KOPT-K1 (cell line): ENCODE measurements at regions not wholly inside any gene's neighbourhood (a gene's known extent, or its start where the extent isn't known, plus 50 kb on each side); places are given as distances from the start of the nearest gene placed in this dataset.
"Not testable (repeated sequence)": the region's sequence is repeated elsewhere in the genome, so short reads cannot be mapped to it uniquely, and the experiment has no call there.

Experiments
- H3K27ac ChIP-seq: fragments of 200-600 bp; sonication (generic); 2 replicates; pipeline ENCODE4 v1.5.1; 2016; ENCODE audit warnings: antibody characterized with exemption, mild to moderate bottlenecking, low read depth, low read length; ENCODE audit not compliant: poor library complexity, severe bottlenecking
- H3K36me3 ChIP-seq: fragments of 200-600 bp; sonication (generic); 2 replicates; pipeline ENCODE4 v1.5.1; 2017; ENCODE audit warnings: antibody characterized with exemption, mild to moderate bottlenecking, low read length, moderate library complexity; ENCODE audit not compliant: insufficient read depth
- H3K9me3 ChIP-seq: fragments of 200-600 bp; sonication (generic); 2 replicates; pipeline ENCODE4 v1.5.1; 2017; ENCODE audit warnings: antibody characterized with exemption, low read length, mild to moderate bottlenecking; ENCODE audit not compliant: insufficient read depth, poor library complexity, severe bottlenecking

DNA sequence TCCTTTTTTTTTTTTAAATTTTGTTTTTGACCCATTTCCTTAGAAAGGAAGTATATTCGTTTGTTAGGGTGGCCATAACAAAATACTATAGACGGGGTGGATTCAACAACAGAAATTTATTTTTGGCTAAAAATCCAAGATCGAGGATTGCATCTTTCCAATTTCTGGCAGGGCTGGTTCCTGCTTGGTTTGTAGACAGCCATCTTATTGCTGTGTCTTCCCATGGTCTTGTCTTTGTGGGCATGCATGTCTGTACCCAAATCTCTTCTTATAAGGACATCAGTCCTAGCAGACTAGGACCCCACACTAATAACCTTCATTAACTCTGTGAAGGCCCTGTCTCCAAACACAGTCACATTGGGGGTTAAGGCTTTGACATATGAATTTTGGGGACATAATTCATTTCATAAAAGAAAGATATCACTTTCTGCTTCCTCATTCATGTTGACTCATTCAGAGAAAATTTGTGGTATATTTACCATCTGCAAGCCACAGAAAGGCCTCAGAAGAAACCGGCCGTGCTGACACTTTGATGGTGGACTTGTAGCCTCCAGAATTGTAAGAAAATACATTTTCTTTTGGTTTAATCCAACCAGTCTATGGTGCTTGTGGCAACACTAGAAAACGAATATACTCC, 262.1 kb downstream of the LPIN1 start:
- no peaks in the 10 kb centered on the region for H3K36me3 ChIP-seq
- no peak overlapping the region for H3K27ac ChIP-seq
- no peaks in the 10 kb centered on the region for H3K9me3 ChIP-seq

DNA sequence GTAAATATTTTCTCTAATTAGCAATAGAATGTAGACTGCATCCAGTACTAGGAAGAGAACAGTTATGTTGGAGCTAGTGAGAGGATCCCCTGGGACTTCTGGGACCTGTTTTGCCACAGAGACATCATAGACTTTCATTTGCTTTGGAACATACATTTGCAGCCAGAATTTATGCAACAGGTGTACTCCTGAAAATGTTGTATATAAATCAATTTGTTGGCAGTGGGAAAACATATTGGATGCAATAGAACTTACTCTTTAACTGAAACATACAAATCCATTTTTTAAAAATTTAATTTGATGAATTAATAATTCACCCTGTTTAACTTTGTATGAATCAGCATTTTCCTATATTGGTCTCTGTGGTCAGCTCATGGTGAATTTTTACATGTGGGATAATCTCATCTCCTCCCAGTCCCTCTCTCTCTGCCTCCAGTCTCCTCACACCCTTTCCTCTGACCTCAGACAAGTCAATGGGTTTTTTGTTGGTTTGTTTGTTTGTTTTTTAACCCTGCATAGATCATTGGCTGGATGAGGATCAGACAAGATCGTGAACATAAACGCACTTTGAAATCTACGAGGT, 263.0 kb downstream of the LPIN1 start:
- Histone ChIP-seq H3K36me3 (no peaks in the 10 kb centered on the region), H3K9me3 (no peaks in the 10 kb centered on the region), H3K27ac (no peak overlapping the region)

DNA sequence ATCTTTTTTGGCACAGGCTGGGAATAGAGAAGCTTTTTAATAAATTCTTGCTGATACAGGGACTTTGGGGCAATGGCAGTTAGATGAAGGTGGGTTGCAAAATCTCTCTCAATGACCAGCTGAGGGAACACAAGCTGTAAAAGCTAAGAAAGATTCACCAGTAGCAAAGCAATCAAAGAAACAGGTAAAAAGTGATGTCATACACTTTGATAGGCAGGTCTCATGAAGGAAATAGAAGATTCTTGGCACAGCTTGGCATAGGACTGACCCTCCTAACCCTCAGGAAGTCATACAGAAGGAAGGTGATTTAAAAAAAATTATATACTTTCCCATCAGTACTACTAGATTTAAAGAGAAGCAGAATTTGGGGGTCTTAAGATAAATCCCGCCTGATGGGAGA, 263.6 kb downstream of the LPIN1 start:
- no peaks in the 10 kb centered on the region for H3K9me3 ChIP-seq
- H3K36me3 ChIP-seq = no peaks in the 10 kb centered on the region
- no peak overlapping the region for H3K27ac ChIP-seq

DNA sequence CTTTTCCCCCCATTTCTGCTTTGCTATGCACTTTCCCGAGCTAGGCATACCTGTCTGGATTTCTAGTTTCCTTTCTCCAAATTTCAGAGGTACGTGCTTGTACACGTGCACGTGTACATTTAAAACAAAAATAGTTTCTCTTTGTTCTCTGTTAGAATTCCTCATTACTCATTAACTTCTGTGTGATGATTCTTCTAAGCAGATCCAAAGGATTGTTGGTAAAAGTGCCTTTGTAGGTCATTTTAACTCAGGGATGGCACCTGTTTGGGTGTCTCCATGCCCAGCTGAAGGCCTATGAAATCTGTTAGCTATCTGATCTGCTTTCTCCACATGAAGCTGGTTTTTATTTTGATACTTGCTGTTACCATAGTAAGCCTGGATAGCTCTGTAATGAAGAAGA, 264.3 kb downstream of the LPIN1 start:
- Histone ChIP-seq H3K36me3 (no peaks in the 10 kb centered on the region), H3K9me3 (no peaks in the 10 kb centered on the region), H3K27ac (no peak overlapping the region)

DNA sequence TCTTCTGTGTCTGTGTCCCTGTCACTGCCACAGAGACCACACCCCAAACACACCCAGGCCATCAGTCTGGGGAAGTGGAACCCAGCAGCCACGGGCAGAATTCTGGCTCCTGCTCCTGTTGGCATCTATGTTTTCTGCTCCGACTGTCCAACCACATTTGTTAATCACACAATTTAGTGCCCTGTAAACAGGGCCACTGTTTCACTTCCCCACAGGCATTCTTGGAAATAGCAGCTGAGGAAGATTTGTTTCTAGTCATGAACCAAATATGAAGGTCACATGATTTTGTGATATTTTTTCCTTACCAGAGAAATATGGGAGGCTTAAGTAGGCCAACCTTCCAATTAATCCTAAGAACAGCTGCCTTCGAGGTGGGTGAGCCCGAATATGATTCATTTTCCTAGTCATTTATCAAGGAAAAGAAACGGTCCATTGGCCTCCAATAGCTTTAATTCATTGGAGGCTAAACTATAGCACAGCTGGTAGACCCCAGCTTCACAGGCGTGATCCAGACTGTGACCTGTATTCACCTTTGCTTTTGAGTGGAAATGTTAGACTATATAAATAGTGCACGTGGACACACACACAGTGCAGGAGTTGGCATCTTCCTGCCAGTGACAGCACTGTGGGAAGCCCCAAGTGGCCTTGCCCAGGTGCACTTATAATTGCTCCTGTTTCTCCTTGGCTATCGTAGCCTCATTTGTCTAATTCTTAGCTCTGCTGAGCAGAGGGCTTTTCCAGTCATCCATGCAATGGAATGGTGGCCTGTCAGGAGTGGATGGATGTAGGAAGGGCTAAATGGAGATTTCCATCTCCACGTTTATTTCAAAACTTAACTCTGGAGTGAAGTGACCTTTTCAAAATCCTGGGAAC, 267.9 kb downstream of the LPIN1 start:
- no peak overlapping the region for H3K27ac ChIP-seq
- H3K36me3 ChIP-seq = no peaks in the 10 kb centered on the region
- no peaks in the 10 kb centered on the region for H3K9me3 ChIP-seq

DNA sequence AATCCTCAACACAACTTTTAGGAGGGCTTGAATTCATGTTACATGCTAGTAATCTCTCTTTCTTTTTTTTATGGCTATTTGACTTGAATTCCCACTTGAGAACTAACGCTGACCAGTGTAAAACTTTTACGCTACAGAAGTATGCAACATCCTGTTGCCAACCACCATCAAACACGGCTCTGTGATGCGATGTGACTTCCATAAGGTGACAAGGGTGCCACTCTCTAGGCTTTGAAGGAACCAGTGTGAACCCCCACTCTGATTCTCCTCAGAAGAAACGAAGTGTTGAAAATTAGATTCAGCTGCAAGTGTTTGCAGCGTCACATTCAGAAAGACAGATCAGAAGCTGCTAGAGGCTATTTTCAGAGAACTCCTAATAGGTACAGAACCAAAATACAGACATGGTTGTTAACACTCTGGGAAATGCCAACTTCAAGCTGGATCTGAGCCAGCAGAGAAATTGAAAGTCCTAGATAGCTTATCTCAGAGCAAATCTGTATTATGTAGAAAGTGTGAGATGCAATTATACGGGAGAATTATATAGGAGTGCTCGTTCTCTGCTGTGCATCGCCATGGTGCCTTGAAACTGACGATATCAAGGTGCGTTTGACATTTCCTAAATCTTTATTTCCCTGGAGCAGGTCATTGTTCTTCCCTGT, 271.2 kb downstream of the LPIN1 start:
- Histone ChIP-seq H3K27ac (no peak overlapping the region), H3K36me3 (no peaks in the 10 kb centered on the region), H3K9me3 (peaks cover 29% of the 10 kb centered on the region)

DNA sequence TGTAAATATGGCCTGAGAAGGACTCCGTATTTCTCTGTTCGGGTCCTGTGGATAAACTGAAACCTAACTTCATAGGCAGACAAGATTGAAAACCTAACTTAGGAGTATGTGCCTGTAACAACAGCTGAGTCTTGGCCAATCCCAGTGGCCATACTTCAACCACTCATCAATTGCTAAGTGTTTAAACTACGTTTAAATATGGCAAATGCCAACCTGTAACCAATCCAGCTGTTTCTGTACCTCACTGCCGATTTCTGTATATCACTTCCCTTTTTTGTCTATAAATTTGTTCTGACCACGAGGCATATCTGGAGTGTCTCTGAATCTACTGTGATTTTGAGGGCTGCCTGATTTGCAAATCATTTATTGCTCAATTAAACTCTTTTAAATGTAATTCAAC, 272.3 kb downstream of the LPIN1 start:
- H3K9me3 ChIP-seq = peaks cover 29% of the 10 kb centered on the region
- H3K36me3 ChIP-seq, H3K27ac ChIP-seq: not testable (repeated sequence)

DNA sequence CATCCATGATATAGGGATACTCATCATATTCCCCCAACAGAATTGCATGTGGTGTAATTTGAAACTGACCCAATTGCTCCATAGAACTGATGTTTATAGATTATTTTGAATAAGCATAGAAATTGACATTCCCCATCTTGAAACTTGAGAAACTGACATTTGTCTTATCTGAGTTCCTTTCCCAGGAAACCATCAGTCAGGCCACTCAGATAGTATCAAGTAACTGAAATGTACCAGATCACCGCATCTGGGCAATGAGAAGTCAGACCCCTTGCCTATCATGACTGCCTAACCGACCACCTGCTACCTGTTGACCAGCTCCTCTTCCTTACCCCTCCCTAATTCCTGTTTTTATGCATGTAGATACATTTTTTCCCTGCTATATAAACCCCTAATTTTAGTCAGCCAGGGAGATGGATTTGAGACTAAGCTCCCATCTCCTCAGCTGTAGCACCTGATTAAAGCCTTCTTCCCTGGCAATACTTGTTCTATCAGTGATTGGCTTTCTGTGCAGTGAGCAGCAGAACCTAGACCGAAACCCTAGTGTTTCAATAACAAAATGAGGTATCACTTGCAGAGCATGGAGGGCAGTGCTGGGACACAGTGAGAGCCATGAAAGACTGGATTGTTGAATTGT, 274.5 kb downstream of the LPIN1 start:
- Histone ChIP-seq H3K27ac (no peak overlapping the region), H3K9me3 (peaks cover 29% of the 10 kb centered on the region), H3K36me3 (no peaks in the 10 kb centered on the region)

DNA sequence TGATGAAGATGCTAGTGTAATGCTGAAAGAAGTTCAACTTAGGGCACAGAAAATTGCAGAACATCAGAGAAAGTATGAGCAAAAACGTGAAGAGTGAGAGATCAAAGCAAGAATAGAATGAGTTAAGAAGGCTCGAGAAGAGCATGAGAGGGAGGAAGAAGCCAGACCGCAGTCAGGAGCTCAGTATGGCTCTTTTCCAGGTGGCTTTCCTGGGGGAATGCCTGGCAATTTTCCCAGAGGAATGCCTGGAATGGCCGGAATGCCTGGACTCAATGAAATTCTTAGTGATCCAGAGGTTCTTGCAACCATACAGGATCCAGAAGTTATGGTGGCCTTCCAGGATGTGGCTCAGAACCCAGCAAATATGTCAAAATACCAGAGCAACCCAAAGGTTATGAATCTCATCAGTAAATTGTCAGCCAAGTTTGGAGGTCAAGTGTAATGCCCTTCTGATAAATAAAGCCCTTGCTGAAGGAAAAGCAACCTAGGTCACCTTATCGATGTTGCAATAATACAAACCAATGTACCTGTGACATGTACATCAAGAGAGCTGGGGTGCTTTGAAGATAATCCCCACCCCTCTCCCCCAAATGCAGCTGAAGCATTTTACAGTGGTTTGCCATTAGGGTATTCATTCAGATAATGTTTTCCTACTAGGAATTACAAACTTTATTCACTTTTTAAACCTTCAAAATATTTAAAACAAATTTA, 277.9 kb downstream of the LPIN1 start:
- peaks cover 29% of the 10 kb centered on the region for H3K9me3 ChIP-seq
- H3K36me3 ChIP-seq, H3K27ac ChIP-seq: not testable (repeated sequence)

DNA sequence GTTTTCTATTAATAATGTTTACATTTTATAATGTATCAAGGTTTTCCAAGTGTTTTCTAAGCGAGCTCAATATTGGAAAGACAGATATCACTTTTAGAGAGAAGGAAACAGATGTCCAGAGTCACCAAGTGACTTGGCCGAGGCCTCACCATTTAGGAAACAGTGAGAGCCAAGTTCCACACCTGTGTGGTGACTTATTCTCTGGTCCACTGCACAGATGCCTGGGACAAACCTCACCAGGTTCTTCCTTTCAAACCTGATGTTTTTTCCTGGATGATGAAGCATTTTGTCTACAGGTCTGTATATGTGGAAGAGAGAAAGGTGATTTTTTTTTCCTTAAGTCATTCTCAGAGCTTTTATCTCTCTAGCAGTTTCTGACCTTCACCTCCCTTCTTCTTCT, 280.7 kb downstream of the LPIN1 start:
- H3K36me3 ChIP-seq = no peaks in the 10 kb centered on the region
- H3K27ac ChIP-seq = no peak overlapping the region
- H3K9me3 ChIP-seq = peaks cover 2% of the 10 kb centered on the region

DNA sequence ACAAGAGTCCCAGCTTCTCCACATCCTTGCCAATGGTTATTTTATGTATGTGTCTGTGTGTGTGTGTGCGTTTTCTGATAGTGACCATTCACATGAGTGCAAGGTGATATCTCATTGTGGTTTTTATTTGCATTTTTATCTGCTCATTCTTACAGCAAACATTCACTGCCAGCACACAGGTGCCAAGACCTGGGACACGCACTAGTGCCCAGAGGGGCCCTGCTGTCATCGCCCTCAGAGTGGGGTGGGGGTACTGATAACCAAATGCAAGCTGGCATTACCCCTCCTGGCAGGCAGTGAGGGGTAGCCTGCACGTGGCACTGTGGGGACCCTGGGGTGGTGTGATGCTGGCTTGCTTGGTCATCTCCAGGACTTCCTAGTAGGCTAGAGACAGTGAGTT, 285.4 kb downstream of the LPIN1 start:
- Histone ChIP-seq H3K36me3 (no peaks in the 10 kb centered on the region), H3K27ac (no peak overlapping the region), H3K9me3 (no peaks in the 10 kb centered on the region)

DNA sequence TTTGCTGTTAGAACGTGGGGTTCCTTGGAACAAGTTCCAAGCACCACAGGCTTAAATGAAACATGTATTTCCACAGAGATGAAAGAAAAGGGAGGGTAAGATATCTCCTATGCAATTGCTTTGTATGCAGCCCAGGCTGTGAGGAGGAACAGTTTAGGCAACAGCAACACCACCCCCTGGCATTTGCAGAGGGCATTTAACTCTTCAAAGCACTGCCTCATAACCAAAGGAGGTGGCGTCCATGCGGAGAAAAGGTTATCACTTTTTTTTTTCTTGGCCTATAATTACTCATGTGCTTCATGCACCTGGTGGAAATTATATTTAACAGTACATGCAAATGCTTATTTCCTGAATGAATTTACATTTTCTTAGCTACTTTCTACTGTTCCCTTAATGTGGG, 286.0 kb downstream of the LPIN1 start:
- no peak overlapping the region for H3K27ac ChIP-seq
- no peaks in the 10 kb centered on the region for H3K9me3 ChIP-seq
- no peaks in the 10 kb centered on the region for H3K36me3 ChIP-seq

DNA sequence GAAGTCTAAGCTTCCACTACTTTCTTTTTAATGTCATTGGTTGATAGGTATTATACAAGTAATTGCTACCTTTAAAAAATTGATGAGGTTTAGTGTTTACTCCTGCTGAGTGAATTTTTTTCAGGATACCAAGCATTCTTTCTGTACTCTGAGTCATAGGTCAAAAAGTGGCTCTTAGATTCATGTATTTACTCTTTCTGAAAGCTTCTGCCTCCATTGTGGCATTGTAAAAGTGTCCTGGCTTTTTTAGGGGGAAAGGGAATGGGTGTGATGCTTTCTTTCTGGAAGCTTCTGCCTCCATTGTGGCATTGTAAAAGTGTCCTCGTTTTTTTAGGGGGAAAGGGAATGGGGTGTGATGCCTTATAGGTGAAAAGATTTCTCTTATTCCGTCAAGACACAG, 286.5 kb downstream of the LPIN1 start:
- no peak overlapping the region for H3K27ac ChIP-seq
- no peaks in the 10 kb centered on the region for H3K9me3 ChIP-seq
- no peaks in the 10 kb centered on the region for H3K36me3 ChIP-seq

DNA sequence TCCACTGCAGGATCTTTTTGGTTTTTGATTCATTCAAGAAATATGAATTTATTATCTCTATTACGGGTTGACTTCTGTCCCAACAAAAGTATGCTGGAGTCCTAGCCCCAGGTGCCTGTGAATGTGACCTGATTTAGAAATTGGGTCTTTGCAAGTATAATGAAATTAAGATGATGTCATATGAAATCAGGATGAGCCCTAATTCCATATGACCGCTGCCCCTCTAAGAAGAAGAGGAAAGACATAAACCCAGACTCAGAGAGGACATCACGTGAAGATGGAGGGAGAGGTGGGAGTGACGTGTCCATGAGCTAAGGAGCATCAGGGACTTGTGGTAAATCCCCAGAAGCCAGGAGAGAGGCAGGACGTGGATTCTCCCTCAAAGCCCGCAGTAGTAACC, 287.1 kb downstream of the LPIN1 start:
- Histone ChIP-seq H3K27ac (no peak overlapping the region), H3K9me3 (peaks cover 4% of the 10 kb centered on the region), H3K36me3 (no peaks in the 10 kb centered on the region)
